HG03175 (cell line): ENCODE measurements at regions not wholly inside any gene's neighbourhood (a gene's known extent, or its start where the extent isn't known, plus 50 kb on each side); places are given as distances from the start of the nearest gene placed in this dataset.

Experiments used
- ATAC-seq: cut with Tn5 transposase; IDR thresholded peaks from one replicate; pipeline ENCODE4 v1.9.1; 2021; ENCODE audit warnings: mild to moderate bottlenecking, moderate library complexity; ENCODE audit not compliant: unreplicated experiment

DNA sequence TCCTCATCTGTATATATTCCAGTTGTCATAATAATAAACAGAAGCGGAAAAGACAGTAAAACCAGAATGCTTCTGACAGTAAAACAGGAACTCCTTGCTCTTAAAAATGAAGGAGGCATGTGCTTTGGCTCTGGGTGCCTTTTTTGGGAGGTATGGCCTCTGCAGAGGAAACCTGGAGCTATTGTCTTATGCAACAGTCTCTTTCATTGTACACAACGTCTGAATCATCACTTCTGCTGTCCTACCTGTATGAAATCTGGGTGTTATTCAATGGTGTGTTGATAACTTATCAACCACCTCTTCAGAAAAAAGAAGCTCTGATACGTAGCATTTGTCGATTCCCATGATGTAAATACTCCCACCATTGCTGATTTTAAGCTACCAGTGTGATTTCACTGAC lies 64.8 kb downstream of the CDCA7 start:
- no peak for ATAC-seq

DNA sequence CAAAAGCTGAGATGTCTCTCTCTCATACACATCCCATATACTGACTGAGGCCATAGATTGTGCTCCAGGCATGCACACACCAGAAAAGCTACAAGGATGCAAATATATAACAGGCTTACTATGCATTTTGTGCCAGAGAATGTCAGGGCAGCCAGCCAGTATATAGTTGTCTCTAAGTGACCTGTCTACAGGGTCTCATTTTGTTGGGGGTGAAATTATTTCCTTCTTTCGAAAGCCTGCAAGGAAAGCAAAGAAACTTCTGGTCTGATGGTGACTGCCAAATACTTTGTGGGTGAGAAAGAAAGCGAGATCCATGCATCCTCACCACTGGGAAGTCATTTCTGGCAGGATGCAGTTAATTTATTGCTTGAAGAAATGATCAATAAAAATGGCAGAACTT lies 70.2 kb downstream of the CDCA7 start:
- ATAC-seq = no peak

DNA sequence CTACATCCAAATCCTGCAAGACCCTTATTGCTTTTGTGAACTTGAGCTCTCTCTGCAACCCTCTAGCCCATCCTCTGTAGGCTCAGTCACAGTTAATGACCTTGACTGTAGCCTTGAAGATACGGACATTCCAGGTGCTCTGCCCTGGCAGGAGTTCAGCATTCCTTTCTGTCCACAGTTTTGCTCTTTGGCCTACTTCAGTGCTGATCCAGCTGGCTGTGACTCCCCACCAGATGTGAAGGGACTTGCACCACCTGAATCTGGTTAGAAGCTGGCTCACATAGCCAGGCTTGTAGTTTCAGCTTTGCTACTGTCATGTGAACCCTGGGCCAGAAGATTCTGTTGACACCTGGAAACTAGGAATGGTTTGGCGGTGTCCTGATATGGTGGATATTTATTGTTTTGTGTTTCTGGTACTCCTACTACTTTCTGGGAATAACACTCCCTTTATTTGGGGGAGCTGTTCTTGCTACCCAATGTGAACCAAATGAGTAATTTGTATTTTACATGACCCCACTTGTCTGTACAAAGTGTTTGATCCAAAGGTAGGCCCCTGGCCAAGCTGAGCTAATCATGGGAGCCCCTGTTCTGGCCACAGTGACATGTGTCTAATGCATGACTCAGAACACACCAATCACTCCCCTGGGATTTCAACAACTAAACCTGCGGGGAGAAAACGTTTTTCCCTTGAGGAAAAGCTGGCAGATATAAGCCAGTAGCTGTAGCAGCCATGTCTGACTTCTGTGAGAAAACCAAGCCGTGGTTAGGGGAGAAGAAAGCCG lies 73.4 kb downstream of the CDCA7 start:
- no peak for ATAC-seq

DNA sequence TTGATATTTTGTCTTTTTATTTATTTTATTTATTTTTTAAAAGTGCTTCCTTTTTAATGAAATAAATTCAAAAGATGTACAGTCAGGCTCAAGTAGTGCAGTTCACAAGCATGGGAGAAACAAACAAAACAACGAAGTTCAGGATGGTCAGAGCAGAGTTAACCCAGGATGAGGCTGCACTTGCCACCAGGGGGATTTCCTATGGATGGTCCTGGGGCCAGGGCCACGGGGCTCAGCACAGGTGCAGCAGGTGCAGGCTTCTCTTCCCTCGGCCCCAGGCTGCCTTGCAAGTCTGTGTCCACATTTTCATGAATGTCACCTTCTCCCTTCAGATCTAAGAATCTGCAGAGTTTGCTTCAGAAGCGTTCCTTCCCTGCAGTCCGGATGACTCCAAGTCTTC lies 76.5 kb downstream of the CDCA7 start:
- ATAC-seq = no peak

DNA sequence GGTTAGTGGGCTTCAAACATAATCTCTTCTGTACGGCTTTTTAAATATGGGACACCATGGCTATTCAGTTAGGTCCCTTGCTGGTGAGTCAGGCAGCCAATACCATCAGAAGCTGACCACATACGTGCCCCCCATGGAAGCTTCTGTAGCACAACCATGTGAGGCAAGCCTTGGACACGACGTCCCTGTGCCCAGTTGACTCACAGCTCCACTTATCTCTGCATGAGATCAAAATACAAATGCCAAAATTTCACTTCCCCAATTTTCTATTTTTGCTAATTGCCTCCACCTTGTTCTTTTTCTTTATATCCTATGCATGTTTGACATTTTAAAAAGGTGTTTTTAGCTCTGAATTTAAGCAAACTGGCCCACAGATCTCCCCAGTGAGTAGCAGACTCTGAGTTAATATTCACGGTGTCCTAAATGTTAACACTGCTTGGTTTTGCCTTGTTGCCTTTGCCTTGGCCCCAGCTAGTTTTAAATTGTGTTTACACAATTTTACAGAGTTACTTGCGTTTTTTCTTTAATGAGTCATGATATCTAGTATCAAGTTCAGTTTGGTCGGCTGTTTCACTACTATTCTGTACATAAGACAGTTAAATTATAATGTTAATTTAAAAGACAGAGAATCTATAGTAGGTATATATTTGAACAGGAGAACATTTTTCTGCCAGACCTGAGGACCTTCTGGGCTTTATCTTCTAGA lies 77.5 kb downstream of the CDCA7 start:
- ATAC-seq = no peak

DNA sequence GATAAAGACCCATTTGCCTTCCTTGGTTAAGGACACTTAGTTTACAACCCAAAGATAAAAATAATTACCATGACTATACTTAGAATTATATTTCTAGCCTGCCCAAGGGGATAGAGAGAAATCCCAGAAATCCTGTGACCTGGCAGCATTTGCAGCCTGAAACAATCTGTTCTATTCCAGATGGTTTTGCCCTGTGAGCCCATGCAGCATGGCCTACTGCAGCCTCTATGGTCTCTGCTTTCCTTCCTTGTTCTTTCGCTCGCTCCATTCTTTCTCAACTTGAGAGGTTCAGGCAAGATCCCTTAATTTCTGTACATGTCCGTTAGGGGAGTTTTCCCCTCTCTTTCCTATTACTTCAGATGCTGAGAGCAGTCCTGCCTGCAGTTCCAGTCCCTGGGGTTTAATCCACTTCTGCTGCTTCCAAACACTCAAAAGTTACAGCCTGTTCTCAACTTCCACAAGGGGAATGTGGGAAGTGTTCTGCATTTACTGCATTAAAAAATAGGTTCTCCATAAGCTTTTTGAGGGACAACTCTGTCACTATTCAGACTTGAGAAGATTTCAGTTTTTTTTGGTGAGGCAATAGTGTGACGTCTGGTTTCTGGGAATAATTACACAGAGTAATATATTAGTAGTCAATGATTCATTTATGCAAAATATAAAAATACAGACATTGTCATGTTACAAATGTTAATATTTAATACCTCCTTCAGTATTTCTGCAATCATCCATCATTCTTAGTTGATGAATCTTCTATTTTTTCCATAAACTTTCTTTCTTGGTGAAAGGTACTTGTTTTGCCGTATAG lies 80.3 kb downstream of the CDCA7 start:
- no peak for ATAC-seq

DNA sequence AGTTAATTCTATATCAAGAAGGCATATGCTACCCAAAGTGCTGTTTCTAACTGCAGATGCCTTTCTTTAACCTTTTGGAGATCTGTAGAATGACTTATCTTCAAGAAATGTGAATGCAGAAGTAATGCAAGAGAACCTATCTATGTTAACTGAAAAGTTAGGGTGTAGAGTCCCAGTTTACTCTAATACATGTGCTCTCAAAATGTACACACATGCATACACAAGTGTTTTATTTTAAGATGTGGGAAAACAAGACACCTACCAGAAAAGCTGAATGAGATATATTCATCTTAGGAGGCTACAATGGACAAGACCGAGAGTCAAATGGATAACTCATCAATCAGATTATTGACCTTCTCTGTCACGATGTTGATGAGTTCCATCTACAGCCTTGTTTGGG lies 80.9 kb downstream of the CDCA7 start:
- ATAC-seq = no peak

DNA sequence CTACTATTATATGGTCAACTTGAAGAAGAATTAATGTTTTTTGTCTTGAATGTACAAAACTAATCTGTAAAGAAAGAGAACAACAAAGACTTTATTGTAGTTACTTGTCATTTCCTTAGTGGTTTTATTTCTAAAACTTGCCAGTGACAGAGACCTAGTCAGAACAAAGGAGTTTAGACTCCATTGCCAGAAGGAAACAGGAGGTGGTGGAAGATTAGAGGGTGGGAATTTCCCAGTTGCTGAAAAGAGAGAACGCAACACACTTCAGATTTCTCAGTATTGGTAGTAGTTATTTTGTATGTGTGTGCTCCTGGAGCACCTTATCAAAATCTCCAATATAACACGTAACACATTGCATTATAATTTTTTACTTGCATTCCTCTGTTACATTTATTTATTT lies 81.4 kb downstream of the CDCA7 start:
- no peak for ATAC-seq

DNA sequence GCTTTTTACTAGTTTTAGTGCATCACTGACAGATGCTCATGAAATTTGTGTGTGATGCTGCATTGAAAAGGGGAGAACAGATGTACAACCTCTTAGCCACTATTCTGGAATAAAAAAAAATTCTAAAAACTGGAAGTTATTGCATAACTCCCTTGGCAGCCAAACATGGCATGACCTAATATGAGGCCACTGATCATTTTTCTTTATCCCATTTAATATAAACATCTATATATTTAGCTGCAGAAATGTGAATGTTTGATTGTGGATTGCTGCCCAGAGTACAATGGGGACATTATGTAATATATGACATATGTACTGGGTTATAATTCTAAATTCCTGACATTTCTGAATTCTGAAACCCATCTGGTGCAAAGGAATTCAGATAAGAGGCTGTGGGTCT lies 86.5 kb downstream of the CDCA7 start:
- no peak for ATAC-seq

DNA sequence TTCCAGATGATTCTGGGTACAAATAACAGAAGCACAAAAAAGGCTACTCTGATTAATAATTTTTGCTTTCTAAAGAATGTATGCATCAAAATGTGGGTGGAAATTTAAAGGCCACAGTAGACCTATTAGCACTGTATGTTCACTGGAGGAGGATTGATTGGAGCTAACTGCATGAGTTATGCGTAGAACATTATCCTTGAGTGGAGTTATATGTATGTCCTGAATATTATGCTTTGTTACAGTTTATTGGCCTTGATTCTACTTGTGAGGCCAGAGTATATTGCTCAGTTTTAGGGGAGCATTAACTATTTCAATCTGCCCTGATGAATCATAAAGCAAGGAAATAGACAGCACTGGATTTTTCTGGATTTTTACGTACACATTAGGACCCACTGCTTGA lies 87.9 kb downstream of the CDCA7 start:
- ATAC-seq = no peak

DNA sequence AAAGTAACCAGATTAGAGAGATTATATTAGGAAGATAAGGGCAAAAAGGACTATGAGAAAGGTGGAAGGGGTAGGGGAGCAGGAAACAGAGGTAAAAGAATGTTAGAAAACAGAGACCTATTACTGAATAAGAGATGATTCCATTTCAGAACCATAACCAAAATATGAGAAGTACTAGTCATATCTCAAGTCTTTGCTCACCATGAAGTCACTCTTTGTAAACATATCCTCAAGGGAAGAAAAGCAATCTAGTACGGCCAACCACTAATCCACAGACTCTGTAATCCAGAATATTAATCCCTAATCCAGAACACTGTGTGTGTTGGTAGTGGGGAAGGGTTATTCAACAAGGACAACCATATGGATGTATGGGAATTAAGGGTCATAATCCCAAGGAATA lies 92.0 kb downstream of the CDCA7 start:
- no peak for ATAC-seq

DNA sequence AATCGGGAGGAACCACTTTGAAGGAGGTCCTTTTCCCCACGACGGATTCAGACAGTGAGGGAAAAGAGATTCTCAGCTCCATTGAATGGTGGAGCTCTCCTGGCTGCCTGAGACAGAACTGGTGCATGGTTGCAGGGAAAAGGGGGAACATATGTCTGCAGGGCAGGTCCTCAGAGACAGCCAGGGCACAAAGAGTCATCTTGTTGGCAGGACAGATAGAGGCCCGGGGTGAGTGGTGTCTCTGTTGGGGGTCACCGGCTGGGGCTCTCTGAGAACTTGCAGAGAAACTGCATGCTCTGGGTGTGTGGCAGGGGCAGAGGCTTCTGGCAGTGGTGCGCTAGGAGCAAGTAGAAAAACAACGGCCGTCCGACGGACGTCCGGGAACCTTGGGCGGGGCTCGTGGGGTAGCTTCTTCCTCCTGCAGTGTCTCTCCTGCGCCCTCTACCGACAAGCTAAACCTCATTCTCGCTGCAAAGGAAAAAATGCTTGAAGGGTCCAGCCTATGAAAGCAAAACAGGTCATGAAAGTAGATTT lies 94.3 kb downstream of the CDCA7 start:
- ATAC-seq = peak; percentile 78

DNA sequence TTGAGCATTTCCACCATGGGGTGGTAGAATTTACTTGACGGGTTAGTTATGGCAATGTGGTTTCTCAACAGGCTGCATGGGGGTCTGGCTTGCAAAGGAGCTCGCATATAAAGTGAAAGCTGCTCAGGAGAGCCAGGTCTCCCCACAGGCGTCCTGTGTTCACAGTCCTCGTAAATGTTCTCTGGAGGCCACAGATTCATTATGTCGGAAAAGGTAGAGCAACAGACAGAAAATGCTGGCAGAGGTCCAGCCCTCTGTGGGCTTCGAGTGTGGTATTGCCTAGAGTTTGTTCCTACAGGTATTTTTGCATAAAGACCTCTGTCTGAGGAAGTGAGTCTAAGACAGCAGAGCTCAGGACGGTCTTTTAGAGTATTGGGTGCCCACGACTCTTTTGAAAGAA lies 96.4 kb downstream of the CDCA7 start:
- no peak for ATAC-seq

DNA sequence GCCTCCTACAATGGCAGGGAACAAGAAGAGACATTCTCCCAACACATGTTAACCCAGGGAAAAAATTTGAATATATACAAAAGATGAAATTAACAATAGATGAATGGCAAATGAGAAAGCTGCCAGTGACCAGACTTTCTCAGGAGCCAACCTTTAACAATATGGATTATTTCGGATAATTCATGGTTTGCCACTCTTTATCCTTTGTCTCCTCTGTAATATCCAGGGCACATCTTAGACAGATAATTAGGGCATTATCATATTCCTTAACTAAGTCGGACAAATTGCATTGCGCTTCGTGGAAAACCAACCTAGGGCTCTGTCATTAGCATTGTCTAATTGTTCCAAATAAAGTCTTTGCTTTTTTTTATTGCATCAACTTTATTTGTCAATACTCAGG lies 97.3 kb downstream of the CDCA7 start:
- no peak for ATAC-seq

DNA sequence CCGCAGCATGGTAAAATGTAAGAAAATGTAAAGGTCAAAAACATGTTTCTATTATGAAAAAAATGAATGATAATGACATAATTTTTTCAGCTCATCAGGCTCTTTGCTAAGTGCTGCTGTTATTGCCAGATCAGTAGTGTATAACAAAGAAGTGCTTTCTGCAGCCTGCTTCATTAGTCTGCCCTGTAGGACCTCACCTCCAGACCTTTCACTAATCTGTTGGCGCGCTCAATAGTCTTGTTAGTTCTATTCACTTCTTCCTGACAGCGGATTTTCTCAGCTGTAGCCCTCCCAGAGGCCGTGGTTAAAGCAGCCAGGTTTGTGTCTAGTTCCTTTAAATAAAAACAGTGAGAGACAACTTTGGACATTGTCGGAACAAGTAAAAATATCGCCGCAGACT lies 97.7 kb downstream of the CDCA7 start:
- no peak for ATAC-seq

DNA sequence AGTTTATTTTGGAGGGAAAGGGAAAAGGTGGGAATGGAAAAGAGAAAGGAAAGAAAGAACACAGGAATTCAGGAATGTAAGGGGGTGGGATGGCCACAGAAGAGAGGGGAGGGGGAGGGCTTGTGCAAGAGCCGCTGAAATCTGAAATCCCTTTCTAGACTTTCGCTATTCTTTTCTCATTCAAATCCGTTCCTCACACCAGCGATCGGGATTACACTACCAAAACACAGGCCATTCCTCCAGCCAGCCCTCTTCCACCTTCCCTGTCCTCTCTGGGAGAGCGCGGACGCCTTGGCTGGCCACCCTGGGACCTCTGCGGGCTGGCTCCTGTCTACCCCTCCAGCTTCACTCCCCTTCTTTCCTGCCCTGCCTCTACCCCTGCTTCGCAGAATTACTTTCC lies 102.3 kb downstream of the CDCA7 start:
- ATAC-seq = no peak

DNA sequence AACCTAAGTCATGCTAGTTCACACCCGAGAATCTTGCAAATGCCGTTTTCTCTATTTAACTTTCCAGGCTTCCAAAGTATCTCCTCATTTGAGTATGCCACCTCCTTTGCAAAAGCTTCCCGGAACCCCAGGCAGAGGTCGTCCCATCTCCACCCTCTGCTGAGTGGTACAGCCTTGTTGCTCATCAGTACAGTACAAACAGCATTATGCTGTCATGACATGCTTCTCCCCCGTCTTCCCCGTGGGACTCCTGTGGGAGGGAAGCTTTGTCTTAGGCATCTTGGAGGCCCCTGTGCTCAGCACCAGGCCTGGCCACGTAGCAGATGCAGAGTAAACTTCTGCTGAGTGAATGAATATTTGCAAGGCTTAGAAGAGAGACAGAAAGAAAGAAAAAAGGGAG lies 102.7 kb downstream of the CDCA7 start:
- ATAC-seq = no peak

DNA sequence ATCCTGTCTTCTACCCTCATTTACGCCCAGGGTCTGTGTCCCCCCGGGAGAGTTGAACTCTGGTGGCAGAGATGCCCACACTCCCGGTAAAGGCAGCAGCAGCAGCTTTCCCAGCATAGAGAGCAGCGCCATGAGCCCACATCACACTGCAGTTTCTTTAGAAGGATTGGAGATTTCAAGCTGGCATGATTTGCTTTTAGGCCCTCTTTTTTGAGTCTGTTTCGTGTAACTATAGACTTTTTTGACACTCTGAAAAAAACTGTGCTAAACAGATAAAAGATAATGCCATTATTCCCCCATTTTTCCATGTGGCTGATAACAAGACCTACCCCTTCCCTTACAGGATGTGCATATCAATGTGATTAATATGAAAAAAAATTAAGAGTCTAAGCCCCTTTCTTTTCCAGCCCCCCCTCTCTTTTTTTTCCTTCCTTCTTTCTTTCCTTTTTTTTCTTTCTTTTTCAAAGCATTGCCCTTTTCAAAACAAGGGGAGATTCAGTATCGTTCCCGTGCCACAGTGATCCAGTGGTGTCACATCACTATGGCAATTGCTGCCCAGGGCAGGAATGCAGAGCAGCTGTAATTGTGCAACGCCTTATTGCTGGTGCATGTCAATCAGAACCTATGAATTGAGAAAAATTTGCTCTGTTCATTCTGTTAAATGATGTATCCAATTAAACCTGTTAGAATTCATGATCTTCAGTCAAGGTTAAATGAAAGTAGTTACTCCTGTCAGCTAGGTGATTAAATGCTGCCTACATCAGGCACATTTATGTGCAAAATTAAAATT lies 104.5 kb downstream of the CDCA7 start:
- ATAC-seq = no peak

DNA sequence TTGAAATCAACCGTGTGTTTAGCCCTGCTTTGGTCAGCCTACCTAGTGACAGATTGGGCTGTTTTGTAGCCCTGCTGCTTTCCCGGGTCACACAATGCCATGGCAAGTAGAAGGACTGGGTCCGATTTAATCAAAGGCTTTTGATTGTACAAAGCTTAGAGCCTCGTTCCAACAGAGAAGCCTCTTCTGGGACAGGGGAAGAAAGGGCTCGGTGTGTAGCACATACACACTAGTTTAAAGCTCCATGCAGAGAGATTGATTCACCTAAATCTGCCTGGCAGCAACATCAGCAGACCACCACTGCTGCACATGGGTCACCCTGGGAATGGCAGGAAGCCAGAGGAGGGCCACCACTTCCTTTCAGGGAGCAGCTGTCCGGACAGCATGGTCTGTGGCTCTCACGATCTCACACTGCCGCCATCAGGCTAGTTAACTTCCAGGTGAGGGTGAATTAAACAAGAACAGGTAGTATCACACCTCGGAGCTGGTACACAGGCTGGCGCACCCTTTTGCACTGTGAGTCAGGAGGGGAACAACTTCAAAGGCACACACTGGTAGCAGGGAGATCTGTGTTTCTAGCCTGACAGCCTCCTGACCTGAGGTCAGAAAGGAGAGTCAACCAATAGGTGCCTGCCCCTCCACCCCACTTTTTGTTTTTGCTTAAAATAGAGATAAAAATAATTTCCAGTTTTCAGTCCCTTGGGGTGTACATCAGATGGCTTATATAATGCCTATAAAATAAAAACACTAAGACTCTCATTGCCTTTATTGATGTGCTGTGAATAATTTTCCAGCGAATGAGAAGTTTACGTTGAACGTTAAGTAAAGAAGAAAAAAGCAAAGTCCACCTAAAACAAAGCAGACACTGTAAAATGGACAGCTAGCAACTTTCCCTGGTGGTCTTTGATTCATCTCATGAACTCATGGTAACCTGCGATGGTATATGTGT lies 108.5 kb downstream of the CDCA7 start:
- no peak for ATAC-seq

DNA sequence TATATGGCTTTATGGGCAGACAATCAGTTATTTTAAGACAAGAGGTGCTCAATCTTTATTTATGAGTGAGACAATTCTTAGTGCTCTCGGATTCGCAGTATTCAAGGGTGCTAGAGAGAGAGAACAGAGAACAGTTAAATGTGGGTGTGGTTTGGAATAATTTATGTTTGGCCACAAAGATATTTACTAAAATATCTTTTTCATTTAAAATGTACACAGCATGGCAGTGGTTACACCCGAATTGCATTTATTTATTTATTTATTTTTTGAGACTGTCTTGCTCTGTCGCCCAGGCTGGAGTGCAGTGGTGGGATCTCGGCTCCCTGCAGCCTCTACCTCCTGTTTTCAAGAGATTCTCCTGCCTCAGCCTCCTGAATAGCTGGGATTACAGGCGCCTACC lies 109.2 kb downstream of the CDCA7 start:
- ATAC-seq = no peak
